HepG2 (cell line): ENCODE measurements at regions not wholly inside any gene's neighbourhood (a gene's known extent, or its start where the extent isn't known, plus 50 kb on each side); places are given as distances from the start of the nearest gene placed in this dataset.
A peak's percentile ranks its signal among the peaks of the same experiment; 100 is the strongest.

Source experiments
- FOSL1 ChIP-seq: sonication (generic); formaldehyde crosslinking; IDR thresholded peaks from 2 replicates; pipeline ENCODE4 v1.9.0; 2021; ENCODE audit warnings: missing genetic modification reagents, borderline replicate concordance
- IKZF1 ChIP-seq: fragments of 450-650 bp; IDR thresholded peaks from 2 replicates; pipeline ENCODE4 v1.7.1; 2016
- KMT2B ChIP-seq: IDR thresholded peaks from 2 replicates; pipeline ENCODE4 v1.6.1; 2016; ENCODE audit warnings: missing genetic modification reagents, missing compliant biosample characterization
- NFIC ChIP-seq: IDR thresholded peaks from 2 replicates; pipeline ENCODE4 v1.6.1; 2012; ENCODE audit warnings: mild to moderate bottlenecking, low read length, inconsistent platforms
- NFKBIZ ChIP-seq: IDR thresholded peaks from 2 replicates; pipeline ENCODE4 v1.6.1; 2018; ENCODE audit warnings: missing genetic modification reagents, missing compliant biosample characterization
- SP4 ChIP-seq: sonication (generic); formaldehyde crosslinking; IDR thresholded peaks from 2 replicates; pipeline ENCODE4 v1.8.1; 2023; ENCODE audit warnings: mild to moderate bottlenecking, missing genetic modification reagents
- TGIF2 ChIP-seq: IDR thresholded peaks from 2 replicates; pipeline ENCODE4 v1.6.1; 2016; ENCODE audit warnings: control low read depth, missing compliant biosample characterization
- XRCC5 ChIP-seq: fragments of 200-400 bp; formaldehyde crosslinking; optimal IDR thresholded peaks from 2 replicates; pipeline ENCODE3; 2017; ENCODE audit warnings: mild to moderate bottlenecking, low read length
- ZBTB49 ChIP-seq: sonication (generic); formaldehyde crosslinking; IDR thresholded peaks from 2 replicates; pipeline ENCODE4 v1.4.0; 2020; ENCODE audit warnings: missing genetic modification reagents, borderline replicate concordance
- ZMYM3 ChIP-seq: sonication (generic); formaldehyde crosslinking; IDR thresholded peaks from 2 replicates; pipeline ENCODE4 v1.5.1; 2020; ENCODE audit warnings: mild to moderate bottlenecking, missing genetic modification reagents
- ZNF567 ChIP-seq: sonication (generic); formaldehyde crosslinking; IDR thresholded peaks from 2 replicates; pipeline ENCODE4 v1.8.1; 2023; ENCODE audit warnings: mild to moderate bottlenecking, missing genetic modification reagents, borderline replicate concordance
- ZNF678 ChIP-seq: sonication (generic); formaldehyde crosslinking; IDR thresholded peaks from 2 replicates; pipeline ENCODE4 v1.4.0; 2020; ENCODE audit warnings: mild to moderate bottlenecking, missing genetic modification reagents
- ZSCAN20 ChIP-seq: sonication (generic); formaldehyde crosslinking; IDR thresholded peaks from 2 replicates; pipeline ENCODE4 v1.4.0; 2020; ENCODE audit warnings: missing genetic modification reagents, mild to moderate bottlenecking, borderline replicate concordance
- TF ChIP-seq, protein P1 (sequence below): sonication (generic); formaldehyde crosslinking; IDR thresholded peaks from 2 replicates; pipeline ENCODE4 v1.5.1; 2020; ENCODE audit warnings: mild to moderate bottlenecking, missing genetic modification reagents, borderline replicate concordance
- TF ChIP-seq, protein P2 (sequence below): sonication (generic); formaldehyde crosslinking; IDR thresholded peaks from 2 replicates; pipeline ENCODE4 v1.4.0; 2020; ENCODE audit warnings: missing genetic modification reagents, borderline replicate concordance

DNA sequence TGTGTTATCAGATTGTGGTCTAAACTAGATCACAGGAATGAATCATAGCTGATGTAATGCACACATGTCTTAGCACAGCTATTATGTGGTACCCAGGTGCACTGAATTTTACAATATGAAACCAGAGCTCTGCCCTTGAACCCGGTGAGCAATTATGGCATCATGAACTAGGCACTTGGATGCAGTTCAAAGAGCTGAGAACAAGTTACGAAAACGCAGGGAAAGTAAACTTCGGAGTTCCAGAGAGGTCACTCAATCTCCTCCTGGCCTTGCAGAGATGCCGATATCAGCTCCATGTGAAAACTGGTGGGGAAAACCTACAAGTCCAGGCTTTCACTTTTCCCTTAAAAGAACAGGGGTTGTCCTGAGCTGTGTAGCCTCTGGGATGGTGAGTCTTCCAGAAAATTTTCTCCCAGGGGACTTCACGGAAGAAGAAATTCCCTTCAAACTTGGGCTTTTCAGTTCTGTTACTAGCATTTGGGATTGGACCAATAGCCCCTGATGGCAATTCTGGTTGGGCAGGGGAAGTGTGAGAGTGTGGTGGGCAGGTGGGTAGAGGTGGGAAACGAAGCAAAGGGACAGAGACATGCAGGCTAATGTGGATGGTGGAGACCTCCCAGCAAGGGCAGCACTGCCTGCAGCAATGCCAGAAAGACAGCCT lies 71.1 kb upstream of the SH3BP4 start (continued):
- TF ChIP-seq NFIC (peak; percentile 99), FOSL1 (CRISPR knock-in tag) (peak; percentile 89), TGIF2 (CRISPR knock-in tag) (peak; percentile 97), NFKBIZ (peak; percentile 98), XRCC5 (peak; percentile 66), SP4 (no peak; the same call in 1 of the 2 replicates), KMT2B (CRISPR knock-in tag) (peak; percentile 66), IKZF1 (no peak), ZSCAN20 (CRISPR knock-in tag) (no peak), ZBTB49 (no peak; the same call in 1 of the 2 replicates), ZNF678 (CRISPR knock-in tag) (no peak; the same call in 1 of the 2 replicates), ZNF567 (CRISPR knock-in tag) (no peak), ZMYM3 (CRISPR knock-in tag) (peak; percentile 81)
- TF ChIP-seq, protein P1, sequence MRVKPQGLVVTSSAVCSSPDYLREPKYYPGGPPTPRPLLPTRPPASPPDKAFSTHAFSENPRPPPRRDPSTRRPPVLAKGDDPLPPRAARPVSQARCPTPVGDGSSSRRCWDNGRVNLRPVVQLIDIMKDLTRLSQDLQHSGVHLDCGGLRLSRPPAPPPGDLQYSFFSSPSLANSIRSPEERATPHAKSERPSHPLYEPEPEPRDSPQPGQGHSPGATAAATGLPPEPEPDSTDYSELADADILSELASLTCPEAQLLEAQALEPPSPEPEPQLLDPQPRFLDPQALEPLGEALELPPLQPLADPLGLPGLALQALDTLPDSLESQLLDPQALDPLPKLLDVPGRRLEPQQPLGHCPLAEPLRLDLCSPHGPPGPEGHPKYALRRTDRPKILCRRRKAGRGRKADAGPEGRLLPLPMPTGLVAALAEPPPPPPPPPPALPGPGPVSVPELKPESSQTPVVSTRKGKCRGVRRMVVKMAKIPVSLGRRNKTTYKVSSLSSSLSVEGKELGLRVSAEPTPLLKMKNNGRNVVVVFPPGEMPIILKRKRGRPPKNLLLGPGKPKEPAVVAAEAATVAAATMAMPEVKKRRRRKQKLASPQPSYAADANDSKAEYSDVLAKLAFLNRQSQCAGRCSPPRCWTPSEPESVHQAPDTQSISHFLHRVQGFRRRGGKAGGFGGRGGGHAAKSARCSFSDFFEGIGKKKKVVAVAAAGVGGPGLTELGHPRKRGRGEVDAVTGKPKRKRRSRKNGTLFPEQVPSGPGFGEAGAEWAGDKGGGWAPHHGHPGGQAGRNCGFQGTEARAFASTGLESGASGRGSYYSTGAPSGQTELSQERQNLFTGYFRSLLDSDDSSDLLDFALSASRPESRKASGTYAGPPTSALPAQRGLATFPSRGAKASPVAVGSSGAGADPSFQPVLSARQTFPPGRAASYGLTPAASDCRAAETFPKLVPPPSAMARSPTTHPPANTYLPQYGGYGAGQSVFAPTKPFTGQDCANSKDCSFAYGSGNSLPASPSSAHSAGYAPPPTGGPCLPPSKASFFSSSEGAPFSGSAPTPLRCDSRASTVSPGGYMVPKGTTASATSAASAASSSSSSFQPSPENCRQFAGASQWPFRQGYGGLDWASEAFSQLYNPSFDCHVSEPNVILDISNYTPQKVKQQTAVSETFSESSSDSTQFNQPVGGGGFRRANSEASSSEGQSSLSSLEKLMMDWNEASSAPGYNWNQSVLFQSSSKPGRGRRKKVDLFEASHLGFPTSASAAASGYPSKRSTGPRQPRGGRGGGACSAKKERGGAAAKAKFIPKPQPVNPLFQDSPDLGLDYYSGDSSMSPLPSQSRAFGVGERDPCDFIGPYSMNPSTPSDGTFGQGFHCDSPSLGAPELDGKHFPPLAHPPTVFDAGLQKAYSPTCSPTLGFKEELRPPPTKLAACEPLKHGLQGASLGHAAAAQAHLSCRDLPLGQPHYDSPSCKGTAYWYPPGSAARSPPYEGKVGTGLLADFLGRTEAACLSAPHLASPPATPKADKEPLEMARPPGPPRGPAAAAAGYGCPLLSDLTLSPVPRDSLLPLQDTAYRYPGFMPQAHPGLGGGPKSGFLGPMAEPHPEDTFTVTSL (CRISPR knock-in tag) = peak; percentile 98; the same call in 1 of the 2 replicates
- TF ChIP-seq, protein P2, sequence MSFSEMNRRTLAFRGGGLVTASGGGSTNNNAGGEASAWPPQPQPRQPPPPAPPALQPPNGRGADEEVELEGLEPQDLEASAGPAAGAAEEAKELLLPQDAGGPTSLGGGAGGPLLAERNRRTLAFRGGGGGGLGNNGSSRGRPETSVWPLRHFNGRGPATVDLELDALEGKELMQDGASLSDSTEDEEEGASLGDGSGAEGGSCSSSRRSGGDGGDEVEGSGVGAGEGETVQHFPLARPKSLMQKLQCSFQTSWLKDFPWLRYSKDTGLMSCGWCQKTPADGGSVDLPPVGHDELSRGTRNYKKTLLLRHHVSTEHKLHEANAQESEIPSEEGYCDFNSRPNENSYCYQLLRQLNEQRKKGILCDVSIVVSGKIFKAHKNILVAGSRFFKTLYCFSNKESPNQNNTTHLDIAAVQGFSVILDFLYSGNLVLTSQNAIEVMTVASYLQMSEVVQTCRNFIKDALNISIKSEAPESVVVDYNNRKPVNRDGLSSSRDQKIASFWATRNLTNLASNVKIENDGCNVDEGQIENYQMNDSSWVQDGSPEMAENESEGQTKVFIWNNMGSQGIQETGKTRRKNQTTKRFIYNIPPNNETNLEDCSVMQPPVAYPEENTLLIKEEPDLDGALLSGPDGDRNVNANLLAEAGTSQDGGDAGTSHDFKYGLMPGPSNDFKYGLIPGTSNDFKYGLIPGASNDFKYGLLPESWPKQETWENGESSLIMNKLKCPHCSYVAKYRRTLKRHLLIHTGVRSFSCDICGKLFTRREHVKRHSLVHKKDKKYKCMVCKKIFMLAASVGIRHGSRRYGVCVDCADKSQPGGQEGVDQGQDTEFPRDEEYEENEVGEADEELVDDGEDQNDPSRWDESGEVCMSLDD (CRISPR knock-in tag) = no peak
